ENCODE measurements at regions not wholly inside any gene's neighbourhood (a gene's known extent, or its start where the extent isn't known, plus 50 kb on each side); places are given as distances from the start of the nearest gene placed in this dataset.

DNA sequence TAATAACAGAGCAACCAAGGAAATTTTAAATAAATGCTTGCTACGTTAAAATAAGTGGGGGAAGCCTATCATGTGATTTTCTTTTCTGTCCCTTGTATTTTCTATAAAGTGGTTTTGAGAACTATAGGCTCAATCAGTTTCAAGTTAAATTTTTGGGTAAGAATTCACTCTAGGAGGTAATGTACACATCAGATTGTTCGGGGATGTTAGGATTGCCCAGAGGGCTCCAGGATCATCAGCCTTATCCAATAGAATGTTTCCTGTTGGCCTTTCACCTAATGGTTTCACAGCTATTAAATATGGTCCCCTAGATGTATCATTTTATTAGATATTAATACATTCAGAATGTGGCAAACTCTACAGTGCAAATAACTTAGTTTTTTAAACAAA is 438.4 kb upstream of the NPVF start:
- TF ChIP-seq POLR2A (IDR thresholded peaks at IDR 0.05), result no peak
- TF ChIP-seq, protein P1, sequence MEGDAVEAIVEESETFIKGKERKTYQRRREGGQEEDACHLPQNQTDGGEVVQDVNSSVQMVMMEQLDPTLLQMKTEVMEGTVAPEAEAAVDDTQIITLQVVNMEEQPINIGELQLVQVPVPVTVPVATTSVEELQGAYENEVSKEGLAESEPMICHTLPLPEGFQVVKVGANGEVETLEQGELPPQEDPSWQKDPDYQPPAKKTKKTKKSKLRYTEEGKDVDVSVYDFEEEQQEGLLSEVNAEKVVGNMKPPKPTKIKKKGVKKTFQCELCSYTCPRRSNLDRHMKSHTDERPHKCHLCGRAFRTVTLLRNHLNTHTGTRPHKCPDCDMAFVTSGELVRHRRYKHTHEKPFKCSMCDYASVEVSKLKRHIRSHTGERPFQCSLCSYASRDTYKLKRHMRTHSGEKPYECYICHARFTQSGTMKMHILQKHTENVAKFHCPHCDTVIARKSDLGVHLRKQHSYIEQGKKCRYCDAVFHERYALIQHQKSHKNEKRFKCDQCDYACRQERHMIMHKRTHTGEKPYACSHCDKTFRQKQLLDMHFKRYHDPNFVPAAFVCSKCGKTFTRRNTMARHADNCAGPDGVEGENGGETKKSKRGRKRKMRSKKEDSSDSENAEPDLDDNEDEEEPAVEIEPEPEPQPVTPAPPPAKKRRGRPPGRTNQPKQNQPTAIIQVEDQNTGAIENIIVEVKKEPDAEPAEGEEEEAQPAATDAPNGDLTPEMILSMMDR (IDR thresholded peaks at IDR 0.05), result no peak
